ENCODE measurements at regions not wholly inside any gene's neighbourhood (a gene's known extent, or its start where the extent isn't known, plus 50 kb on each side); places are given as distances from the start of the nearest gene placed in this dataset.

DNA sequence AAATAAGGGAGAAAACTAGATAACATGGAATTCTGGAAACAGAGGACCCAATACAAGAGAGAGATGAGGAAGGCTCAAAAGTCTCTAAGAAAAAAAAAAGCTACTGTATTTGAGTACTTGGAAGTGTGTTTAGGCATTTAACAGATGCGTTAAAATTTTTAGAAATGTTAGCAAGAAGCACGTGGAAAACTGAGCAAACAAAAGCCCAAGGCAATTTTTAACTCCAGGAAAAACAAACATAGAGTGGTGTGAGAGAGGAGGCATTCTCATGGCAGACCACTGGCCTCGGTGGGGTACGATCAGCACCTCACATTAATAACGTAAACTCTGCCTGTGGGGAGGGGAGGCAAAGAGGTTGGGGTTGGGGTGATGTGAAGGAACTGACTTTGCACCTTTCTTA lies 321.4 kb downstream of the GADD45G start:
- H3K27me3 ChIP-seq (ENCODE audit: insufficient read depth, low read depth, low read length) = no peaks in the 10 kb centered on the region
- H3K9me3 ChIP-seq (ENCODE audit: low read length) = no peaks in the 10 kb centered on the region
- no peak overlapping the region for H3K4me3 ChIP-seq (ENCODE audit: low read length)
- no peak overlapping the region for H3K9ac ChIP-seq (ENCODE audit: low read length)
- H3K27ac ChIP-seq (ENCODE audit: low read length) = peak overlapping the region; percentile 76
- H3K36me3 ChIP-seq (ENCODE audit: insufficient read depth, low read length) = no peaks in the 10 kb centered on the region
- no peaks in the 10 kb centered on the region for H3K79me2 ChIP-seq (replicated peaks; ENCODE audit: insufficient read depth, low read length)
- no peak overlapping the region for H2AFZ ChIP-seq (ENCODE audit: low read depth, low read length)
- H3K9me2 ChIP-seq (ENCODE audit: insufficient read depth, low read length) = no peaks in the 10 kb centered on the region
- no peaks in the 10 kb centered on the region for H4K20me1 ChIP-seq (ENCODE audit: insufficient read depth)
- no peak overlapping the region for H3K4me2 ChIP-seq (ENCODE audit: low read length)
- H3F3A ChIP-seq (ENCODE audit: insufficient read depth, low read length, poor library complexity, severe bottlenecking) = no peaks in the 10 kb centered on the region
- TF ChIP-seq POLR2AphosphoS5 (IDR thresholded peaks at IDR 0.05) (no peak), SMC3 (conservative IDR thresholded peaks at IDR 0.05; ENCODE audit: poor library complexity) (no peak), MXI1 (conservative IDR thresholded peaks at IDR 0.05; ENCODE audit: poor library complexity, severe bottlenecking) (no peak), RAD21 (conservative IDR thresholded peaks at IDR 0.05) (no peak), EP300 (conservative IDR thresholded peaks at IDR 0.05; ENCODE audit: poor library complexity, severe bottlenecking) (no peak), TAF1 (IDR thresholded peaks at IDR 0.05; ENCODE audit: low read depth) (no peak), EZH2 (IDR thresholded peaks at IDR 0.05; ENCODE audit: borderline replicate concordance, insufficient read depth, low read length, poor library complexity, severe bottlenecking) (no peak)
- TF ChIP-seq, protein P1, sequence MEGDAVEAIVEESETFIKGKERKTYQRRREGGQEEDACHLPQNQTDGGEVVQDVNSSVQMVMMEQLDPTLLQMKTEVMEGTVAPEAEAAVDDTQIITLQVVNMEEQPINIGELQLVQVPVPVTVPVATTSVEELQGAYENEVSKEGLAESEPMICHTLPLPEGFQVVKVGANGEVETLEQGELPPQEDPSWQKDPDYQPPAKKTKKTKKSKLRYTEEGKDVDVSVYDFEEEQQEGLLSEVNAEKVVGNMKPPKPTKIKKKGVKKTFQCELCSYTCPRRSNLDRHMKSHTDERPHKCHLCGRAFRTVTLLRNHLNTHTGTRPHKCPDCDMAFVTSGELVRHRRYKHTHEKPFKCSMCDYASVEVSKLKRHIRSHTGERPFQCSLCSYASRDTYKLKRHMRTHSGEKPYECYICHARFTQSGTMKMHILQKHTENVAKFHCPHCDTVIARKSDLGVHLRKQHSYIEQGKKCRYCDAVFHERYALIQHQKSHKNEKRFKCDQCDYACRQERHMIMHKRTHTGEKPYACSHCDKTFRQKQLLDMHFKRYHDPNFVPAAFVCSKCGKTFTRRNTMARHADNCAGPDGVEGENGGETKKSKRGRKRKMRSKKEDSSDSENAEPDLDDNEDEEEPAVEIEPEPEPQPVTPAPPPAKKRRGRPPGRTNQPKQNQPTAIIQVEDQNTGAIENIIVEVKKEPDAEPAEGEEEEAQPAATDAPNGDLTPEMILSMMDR (IDR thresholded peaks at IDR 0.05; ENCODE audit: poor library complexity, severe bottlenecking) = no peak
- TF ChIP-seq, protein P2, sequence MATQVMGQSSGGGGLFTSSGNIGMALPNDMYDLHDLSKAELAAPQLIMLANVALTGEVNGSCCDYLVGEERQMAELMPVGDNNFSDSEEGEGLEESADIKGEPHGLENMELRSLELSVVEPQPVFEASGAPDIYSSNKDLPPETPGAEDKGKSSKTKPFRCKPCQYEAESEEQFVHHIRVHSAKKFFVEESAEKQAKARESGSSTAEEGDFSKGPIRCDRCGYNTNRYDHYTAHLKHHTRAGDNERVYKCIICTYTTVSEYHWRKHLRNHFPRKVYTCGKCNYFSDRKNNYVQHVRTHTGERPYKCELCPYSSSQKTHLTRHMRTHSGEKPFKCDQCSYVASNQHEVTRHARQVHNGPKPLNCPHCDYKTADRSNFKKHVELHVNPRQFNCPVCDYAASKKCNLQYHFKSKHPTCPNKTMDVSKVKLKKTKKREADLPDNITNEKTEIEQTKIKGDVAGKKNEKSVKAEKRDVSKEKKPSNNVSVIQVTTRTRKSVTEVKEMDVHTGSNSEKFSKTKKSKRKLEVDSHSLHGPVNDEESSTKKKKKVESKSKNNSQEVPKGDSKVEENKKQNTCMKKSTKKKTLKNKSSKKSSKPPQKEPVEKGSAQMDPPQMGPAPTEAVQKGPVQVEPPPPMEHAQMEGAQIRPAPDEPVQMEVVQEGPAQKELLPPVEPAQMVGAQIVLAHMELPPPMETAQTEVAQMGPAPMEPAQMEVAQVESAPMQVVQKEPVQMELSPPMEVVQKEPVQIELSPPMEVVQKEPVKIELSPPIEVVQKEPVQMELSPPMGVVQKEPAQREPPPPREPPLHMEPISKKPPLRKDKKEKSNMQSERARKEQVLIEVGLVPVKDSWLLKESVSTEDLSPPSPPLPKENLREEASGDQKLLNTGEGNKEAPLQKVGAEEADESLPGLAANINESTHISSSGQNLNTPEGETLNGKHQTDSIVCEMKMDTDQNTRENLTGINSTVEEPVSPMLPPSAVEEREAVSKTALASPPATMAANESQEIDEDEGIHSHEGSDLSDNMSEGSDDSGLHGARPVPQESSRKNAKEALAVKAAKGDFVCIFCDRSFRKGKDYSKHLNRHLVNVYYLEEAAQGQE (IDR thresholded peaks at IDR 0.05; ENCODE audit: borderline replicate concordance) = no peak

DNA sequence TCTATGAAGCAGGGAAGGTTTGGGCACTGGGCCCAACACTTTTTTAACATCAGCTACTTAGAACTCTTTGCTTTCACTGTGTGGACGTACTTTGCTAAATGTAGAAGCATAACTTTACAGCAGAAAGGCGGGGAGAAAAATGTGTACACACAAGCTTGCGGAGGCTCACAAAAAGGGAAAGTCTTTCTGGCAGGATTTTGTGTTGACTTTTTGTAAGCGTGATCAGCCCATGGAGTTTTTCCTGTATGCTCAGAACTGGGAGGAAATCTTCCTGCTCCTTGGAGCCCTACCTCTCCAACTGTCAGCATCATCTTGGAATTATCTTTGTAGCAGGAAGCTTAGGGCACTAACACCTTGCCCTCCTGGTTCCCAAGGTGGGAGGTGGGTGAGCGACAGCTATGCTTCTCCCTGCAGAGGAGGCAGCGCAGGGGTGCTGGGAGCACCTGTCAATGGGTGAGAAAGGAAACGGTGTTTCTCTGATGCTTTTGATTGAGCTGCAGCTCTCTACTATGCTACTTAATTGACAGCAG lies 321.9 kb downstream of the GADD45G start:
- H3K27ac ChIP-seq (ENCODE audit: low read length) = peak overlapping the region; percentile 76
- no peaks in the 10 kb centered on the region for H3K79me2 ChIP-seq (replicated peaks; ENCODE audit: insufficient read depth, low read length)
- no peaks in the 10 kb centered on the region for H3K36me3 ChIP-seq (ENCODE audit: insufficient read depth, low read length)
- H3K9me2 ChIP-seq (ENCODE audit: insufficient read depth, low read length) = no peaks in the 10 kb centered on the region
- no peaks in the 10 kb centered on the region for H3K27me3 ChIP-seq (ENCODE audit: insufficient read depth, low read depth, low read length)
- TF ChIP-seq RAD21 (conservative IDR thresholded peaks at IDR 0.05) (no peak), POLR2AphosphoS5 (IDR thresholded peaks at IDR 0.05) (peak; percentile 61), EP300 (conservative IDR thresholded peaks at IDR 0.05; ENCODE audit: poor library complexity, severe bottlenecking) (peak; percentile 84)
- TF ChIP-seq, protein P2 (IDR thresholded peaks at IDR 0.05; ENCODE audit: borderline replicate concordance) = peak; percentile 71
- H2AFZ ChIP-seq (ENCODE audit: low read depth, low read length) = no peak overlapping the region
- peak overlapping the region; percentile 36 for H3K4me3 ChIP-seq (ENCODE audit: low read length)
- no peak overlapping the region for H3K4me2 ChIP-seq (ENCODE audit: low read length)
- H3K9me3 ChIP-seq (ENCODE audit: low read length) = no peaks in the 10 kb centered on the region
- H3F3A ChIP-seq (ENCODE audit: insufficient read depth, low read length, poor library complexity, severe bottlenecking) = no peaks in the 10 kb centered on the region
- H4K20me1 ChIP-seq (ENCODE audit: insufficient read depth) = no peaks in the 10 kb centered on the region
- H3K9ac ChIP-seq (ENCODE audit: low read length) = no peak overlapping the region
